Mesothelial cell of epicardium (in vitro differentiated cells): ENCODE measurements at regions not wholly inside any gene's neighbourhood (a gene's known extent, or its start where the extent isn't known, plus 50 kb on each side); places are given as distances from the start of the nearest gene placed in this dataset.

Source experiments
- DNase-seq, 2 experiments: peaks; one replicate each; pipeline ENCODE4 v3.0.0; 2021; ENCODE audit warnings: low spot score in 2 of 2; ENCODE audit not compliant: unreplicated experiment in 2 of 2
- H3K27ac Mint-ChIP-seq: 2 replicates; pipeline ENCODE4 v1.8.0; 2021; ENCODE audit warnings: mixed read lengths
- H3K27me3 Mint-ChIP-seq: 2 replicates; pipeline ENCODE4 v1.8.0; 2021; ENCODE audit warnings: low read depth, mixed read lengths
- H3K36me3 Mint-ChIP-seq: 2 replicates; pipeline ENCODE4 v1.8.0; 2021; ENCODE audit warnings: mixed read lengths
- H3K4me1 Mint-ChIP-seq: 2 replicates; pipeline ENCODE4 v1.8.0; 2021; ENCODE audit warnings: mixed read lengths
- H3K4me3 Mint-ChIP-seq: 2 replicates; pipeline ENCODE4 v1.8.0; 2021; ENCODE audit warnings: mild to moderate bottlenecking, moderate library complexity, mixed read lengths
- H3K9me3 Mint-ChIP-seq: 2 replicates; pipeline ENCODE4 v1.8.0; 2021; ENCODE audit warnings: mixed read lengths
- CTCF ChIP-seq: fragments of 200-600 bp; sonication (generic); IDR thresholded peaks from one replicate; pipeline ENCODE4 v1.5.0; 2021; ENCODE audit warnings: antibody characterized with exemption; ENCODE audit not compliant: unreplicated experiment

GRCh38 chr5:114070093-114070722 lies 291.7 kb upstream of the KCNN2 start:
- Mint-ChIP-seq H3K27me3 (no peaks in the 10 kb centered on the region), H3K27ac (no peak overlapping the region), H3K4me1 (peaks cover 18% of the 10 kb centered on the region), H3K9me3 (no peaks in the 10 kb centered on the region), H3K4me3 (no peak overlapping the region), H3K36me3 (no peaks in the 10 kb centered on the region)
- TF ChIP-seq CTCF: no peak
- DNase-seq: no peak

GRCh38 chr5:114089259-114089658 lies 272.6 kb upstream of the KCNN2 start:
- Mint-ChIP-seq H3K4me1 (no peaks in the 10 kb centered on the region), H3K9me3 (peaks cover 41% of the 10 kb centered on the region), H3K4me3 (no peak overlapping the region), H3K27me3 (no peaks in the 10 kb centered on the region), H3K36me3 (peaks cover 22% of the 10 kb centered on the region), H3K27ac (no peak overlapping the region)
- no peak for DNase-seq
- TF ChIP-seq CTCF: no peak

GRCh38 chr5:114097570-114097969 lies 264.3 kb upstream of the KCNN2 start:
- no peak for DNase-seq
- no peak overlapping the region for H3K4me3 Mint-ChIP-seq
- no peak overlapping the region for H3K27ac Mint-ChIP-seq
- peaks cover 9% of the 10 kb centered on the region for H3K36me3 Mint-ChIP-seq
- H3K27me3 Mint-ChIP-seq: no peaks in the 10 kb centered on the region
- H3K4me1 Mint-ChIP-seq: no peaks in the 10 kb centered on the region
- H3K9me3 Mint-ChIP-seq: peaks cover 13% of the 10 kb centered on the region
- no peak for TF ChIP-seq CTCF

- H3K4me3 Mint-ChIP-seq: no peak overlapping the region
- peaks cover 3% of the 10 kb centered on the region for H3K36me3 Mint-ChIP-seq
- peaks cover 2% of the 10 kb centered on the region for H3K4me1 Mint-ChIP-seq
- no peak for DNase-seq
- no peaks in the 10 kb centered on the region for H3K27me3 Mint-ChIP-seq
- peaks cover 11% of the 10 kb centered on the region for H3K9me3 Mint-ChIP-seq
- H3K27ac Mint-ChIP-seq: no peak overlapping the region
- no peak for TF ChIP-seq CTCF
Observed at GRCh38 chr5:114099161-114099560, 262.7 kb upstream of the KCNN2 start.

- peaks cover 11% of the 10 kb centered on the region for H3K9me3 Mint-ChIP-seq
- H3K4me1 Mint-ChIP-seq: peaks cover 14% of the 10 kb centered on the region
- no peak overlapping the region for H3K4me3 Mint-ChIP-seq
- DNase-seq: no peak
- peaks cover 3% of the 10 kb centered on the region for H3K36me3 Mint-ChIP-seq
- peak; percentile 49 for TF ChIP-seq CTCF
- H3K27me3 Mint-ChIP-seq: no peaks in the 10 kb centered on the region
- no peak overlapping the region for H3K27ac Mint-ChIP-seq
Observed at GRCh38 chr5:114101153-114101552, 260.7 kb upstream of the KCNN2 start.

GRCh38 chr5:114113604-114114003 lies 248.3 kb upstream of the KCNN2 start:
- no peak for DNase-seq

More at GRCh38 chr5:114113604-114114003, 248.3 kb upstream of the KCNN2 start:
- peaks cover 4% of the 10 kb centered on the region for H3K36me3 Mint-ChIP-seq
- no peak for TF ChIP-seq CTCF
- peaks cover 2% of the 10 kb centered on the region for H3K27me3 Mint-ChIP-seq
- peaks cover 12% of the 10 kb centered on the region for H3K4me1 Mint-ChIP-seq
- no peak overlapping the region for H3K4me3 Mint-ChIP-seq
- H3K27ac Mint-ChIP-seq: peak overlapping the region; percentile 8
- H3K9me3 Mint-ChIP-seq: peaks cover 8% of the 10 kb centered on the region
